Mammary epithelial cell (primary cell): ENCODE measurements at regions not wholly inside any gene's neighbourhood (a gene's known extent, or its start where the extent isn't known, plus 50 kb on each side); places are given as distances from the start of the nearest gene placed in this dataset.

Source experiments
- CTCF ChIP-seq, 2 donors: IDR thresholded peaks in 1 of 2; conservative IDR thresholded peaks in 1 of 2; 2 replicates each; pipeline ENCODE4 v1.5.1; 2011 to 2012; ENCODE audit warnings: inconsistent platforms in 2 of 2, low read length in 2 of 2, mild to moderate bottlenecking in 2 of 2, control low read depth in 1 of 2, low read depth in 1 of 2; ENCODE audit not compliant: insufficient read depth in 1 of 2; ENCODE audit errors: extremely low read depth in 1 of 2
- EZH2 ChIP-seq: IDR thresholded peaks from 2 replicates; pipeline ENCODE4 v1.6.1; 2012; ENCODE audit warnings: low read length, inconsistent platforms, borderline replicate concordance

GRCh38 chr1:228936881-228937280 lies 201.6 kb downstream of the RHOU start:
- no peak for TF ChIP-seq CTCF (conservative IDR thresholded peaks at IDR 0.05 in 1 of 2, IDR thresholded peaks at IDR 0.05 in 1 of 2; ENCODE audit: extremely low read depth in 1 of 2, insufficient read depth in 1 of 2, low read depth in 1 of 2, low read length in 2 of 2)
- TF ChIP-seq EZH2 = no peak
